HG03565 (cell line): ENCODE measurements at regions not wholly inside any gene's neighbourhood (a gene's known extent, or its start where the extent isn't known, plus 50 kb on each side); places are given as distances from the start of the nearest gene placed in this dataset.

Source experiments
- ATAC-seq: cut with Tn5 transposase; IDR thresholded peaks from one replicate; pipeline ENCODE4 v1.9.1; 2021; ENCODE audit warnings: mild to moderate bottlenecking, moderate library complexity; ENCODE audit not compliant: unreplicated experiment

- no peak for ATAC-seq
These were observed 100.7 kb upstream of the CD93 start for GRCh38 chr20:23186808-23187207.

- no peak for ATAC-seq
These were observed 94.4 kb upstream of the CD93 start for GRCh38 chr20:23180451-23180921.

- no peak for ATAC-seq
These were observed 93.8 kb upstream of the CD93 start for GRCh38 chr20:23179766-23180403.

- ATAC-seq = no peak
These were observed 92.7 kb upstream of the CD93 start for GRCh38 chr20:23178806-23179205.

- no peak for ATAC-seq
These were observed 88.7 kb upstream of the CD93 start for GRCh38 chr20:23174821-23175220.

GRCh38 chr20:23167431-23167830 lies 81.3 kb upstream of the CD93 start:
- ATAC-seq = no peak

- no peak for ATAC-seq
These were observed 80.4 kb upstream of the CD93 start for GRCh38 chr20:23166563-23166962.

- ATAC-seq = no peak
These were observed 79.8 kb upstream of the CD93 start for GRCh38 chr20:23165964-23166363.

GRCh38 chr20:23165307-23165750 lies 79.2 kb upstream of the CD93 start:
- ATAC-seq = no peak

GRCh38 chr20:23164176-23164601 lies 78.1 kb upstream of the CD93 start:
- ATAC-seq = no peak

- no peak for ATAC-seq
These were observed 77.4 kb upstream of the CD93 start for GRCh38 chr20:23163562-23163961.

- ATAC-seq = no peak
These were observed 76.8 kb upstream of the CD93 start for GRCh38 chr20:23162887-23163286.

- ATAC-seq = no peak
These were observed 76.0 kb upstream of the CD93 start for GRCh38 chr20:23161968-23162696.

GRCh38 chr20:23161244-23161891 lies 75.2 kb upstream of the CD93 start:
- peak; percentile 59 for ATAC-seq

- no peak for ATAC-seq
These were observed 74.6 kb upstream of the CD93 start for GRCh38 chr20:23160536-23161243.

- no peak for ATAC-seq
These were observed 73.8 kb upstream of the CD93 start for GRCh38 chr20:23159947-23160318.

- ATAC-seq = no peak
These were observed 73.3 kb upstream of the CD93 start for GRCh38 chr20:23159256-23159946.

GRCh38 chr20:23157734-23158133 lies 71.6 kb upstream of the CD93 start:
- ATAC-seq = no peak

GRCh38 chr20:23156842-23157423 lies 70.8 kb upstream of the CD93 start:
- ATAC-seq = no peak

- no peak for ATAC-seq
These were observed 70.2 kb upstream of the CD93 start for GRCh38 chr20:23156170-23156841.
